H1 (cell line): ENCODE measurements at regions not wholly inside any gene's neighbourhood (a gene's known extent, or its start where the extent isn't known, plus 50 kb on each side); places are given as distances from the start of the nearest gene placed in this dataset.

Source experiments
- CTCF ChIA-PET: fragments of 300-600 bp; sonication (Branson Sonifier 250); formaldehyde crosslinking; loops from one replicate; lab custom pipeline; 2021; ENCODE audit not compliant: partially characterized antibody; lab: Charles Lee
- POLR2A ChIA-PET: fragments of 300-600 bp; sonication (Branson Sonifier 250); formaldehyde crosslinking; loops from one replicate; lab custom pipeline; 2021; ENCODE audit warnings: inconsistent platforms; ENCODE audit not compliant: partially characterized antibody; lab: Charles Lee
- DNase-seq, 2 experiments: peaks; one replicate each; pipeline versions ENCODE4 v3.0.0 to v3.0.0-alpha.2; 2010 to 2022; ENCODE audit warnings: low spot score in 2 of 2, low read depth in 1 of 2, mixed read lengths in 1 of 2
- FAIRE-seq: peaks from 2 replicates; lab custom pipeline; 2011; peaks lifted over from hg19 to GRCh38; lab: Jason Lieb, UNC
- H2AFZ ChIP-seq: 2 replicates; pipeline ENCODE4 v1.8.1; 2012; ENCODE audit warnings: low read length, inconsistent platforms
- H2AK5ac ChIP-seq: 2 replicates; pipeline ENCODE4 v1.6.1; 2013; ENCODE audit warnings: low read depth, low read length
- H2BK120ac ChIP-seq: replicated peaks from 2 replicates; pipeline ENCODE3; 2013; ENCODE audit warnings: low read depth, low read length, inconsistent platforms
- H2BK12ac ChIP-seq: 2 replicates; pipeline ENCODE4 v1.6.1; 2013; ENCODE audit warnings: low read depth, low read length
- H2BK15ac ChIP-seq: 2 replicates; pipeline ENCODE4 v1.6.1; 2013; ENCODE audit warnings: low read length
- H2BK20ac ChIP-seq: 2 replicates; pipeline ENCODE4 v1.6.1; 2013; ENCODE audit warnings: low read length
- H2BK5ac ChIP-seq: 2 replicates; pipeline ENCODE4 v1.6.1; 2013; ENCODE audit warnings: low read depth, low read length
- H3K14ac ChIP-seq: 2 replicates; pipeline ENCODE4 v1.6.1; 2013; ENCODE audit warnings: inconsistent platforms; ENCODE audit not compliant: insufficient read length
- H3K18ac ChIP-seq: 2 replicates; pipeline ENCODE4 v1.6.1; 2013; ENCODE audit warnings: low read length; ENCODE audit errors: extremely low read depth
- H3K23ac ChIP-seq: 2 replicates; pipeline ENCODE4 v1.6.1; 2013; ENCODE audit warnings: inconsistent platforms; ENCODE audit not compliant: insufficient read length
- H3K23me2 ChIP-seq: 2 replicates; pipeline ENCODE4 v1.6.1; 2013; ENCODE audit warnings: low read depth, low read length
- H3K27ac ChIP-seq: 2 replicates; pipeline ENCODE4 v1.6.1; 2011; ENCODE audit warnings: low read depth, low read length, inconsistent platforms
- H3K27me3 ChIP-seq, 4 experiments: replicated peaks in 1 of 4; 1 replicate in 1 of 4; 2 replicates in 3 of 4; pipeline versions ENCODE4 v1.6.1 to v1.8.1; 2011 to 2013; ENCODE audit warnings: low read length in 3 of 4, mild to moderate bottlenecking in 3 of 4, inconsistent platforms in 2 of 4, mixed read lengths in 2 of 4, moderate library complexity in 1 of 4; ENCODE audit not compliant: control insufficient read depth in 3 of 4, insufficient read depth in 3 of 4; ENCODE audit errors: extremely low read depth in 1 of 4
- H3K36me3 ChIP-seq, 4 experiments: 2 replicates each; pipeline versions ENCODE4 v1.6.1 to v1.8.1; 2011 to 2013; ENCODE audit warnings: mild to moderate bottlenecking in 4 of 4, low read length in 3 of 4, moderate library complexity in 2 of 4, control low read depth in 1 of 4, inconsistent platforms in 1 of 4; ENCODE audit not compliant: insufficient read depth in 4 of 4, control insufficient read depth in 2 of 4
- H3K4ac ChIP-seq: replicated peaks from 2 replicates; pipeline ENCODE3; 2013; ENCODE audit warnings: low read length, low read depth, mixed read lengths, inconsistent platforms; ENCODE audit not compliant: insufficient read length
- H3K4me1 ChIP-seq, 4 experiments: replicated peaks in 1 of 4; 1 replicate in 1 of 4; 2 replicates in 3 of 4; pipeline versions ENCODE4 v1.6.1 to v1.8.1; 2011 to 2013; ENCODE audit warnings: low read length in 3 of 4, inconsistent platforms in 2 of 4, mixed read lengths in 1 of 4; ENCODE audit not compliant: insufficient read depth in 4 of 4, control insufficient read depth in 3 of 4
- H3K4me2 ChIP-seq, 2 experiments: 2 replicates each; pipeline versions ENCODE4 v1.6.1 to v1.8.1; 2011 to 2013; ENCODE audit warnings: low read depth in 2 of 2, low read length in 2 of 2, control low read depth in 1 of 2, inconsistent platforms in 1 of 2, mild to moderate bottlenecking in 1 of 2; ENCODE audit not compliant: insufficient read depth in 1 of 2
- H3K4me3 ChIP-seq, 4 experiments: fragments of 200-600, 300-600 bp in 1 of 4; sonication (generic), shearing (Covaris generic), sonication (Bioruptor Twin) in 1 of 4; 2 replicates each; pipeline versions ENCODE4 v1.5.1 to v1.8.1; 2011 to 2016; ENCODE audit warnings: low read length in 4 of 4, low read depth in 3 of 4, control low read depth in 2 of 4, inconsistent platforms in 2 of 4, mild to moderate bottlenecking in 2 of 4, mixed read lengths in 1 of 4, moderate library complexity in 1 of 4; ENCODE audit not compliant: insufficient read depth in 2 of 4; ENCODE audit errors: extremely low read depth in 1 of 4
- H3K56ac ChIP-seq: replicated peaks from 2 replicates; pipeline ENCODE3; 2013; ENCODE audit warnings: low read depth, mild to moderate bottlenecking, mixed read lengths, low read length, inconsistent platforms; ENCODE audit not compliant: insufficient read length
- H3K79me1 ChIP-seq: 2 replicates; pipeline ENCODE4 v1.6.1; 2013; ENCODE audit warnings: low read depth, low read length, control low read depth
- H3K79me2 ChIP-seq, 2 experiments: 2 replicates each; pipeline versions ENCODE4 v1.6.1 to v1.8.1; 2012 to 2013; ENCODE audit warnings: low read length in 2 of 2, mild to moderate bottlenecking in 2 of 2, inconsistent platforms in 1 of 2; ENCODE audit not compliant: insufficient read depth in 2 of 2, control insufficient read depth in 1 of 2
- H3K9ac ChIP-seq, 4 experiments: replicated peaks in 1 of 4; 1 replicate in 1 of 4; 2 replicates in 3 of 4; pipeline versions ENCODE4 v1.6.1 to v1.8.1; 2011 to 2013; ENCODE audit warnings: low read depth in 3 of 4, low read length in 3 of 4, control low read depth in 2 of 4, mild to moderate bottlenecking in 2 of 4, moderate library complexity in 2 of 4, inconsistent platforms in 1 of 4; ENCODE audit errors: extremely low read depth in 1 of 4
- H3K9me3 ChIP-seq, 2 experiments: 2 replicates each; pipeline versions ENCODE4 v1.6.1 to v1.8.1; 2012 to 2013; ENCODE audit warnings: mild to moderate bottlenecking in 2 of 2, moderate library complexity in 2 of 2, control low read depth in 1 of 2, inconsistent platforms in 1 of 2, low read depth in 1 of 2, low read length in 1 of 2, mixed read lengths in 1 of 2; ENCODE audit not compliant: insufficient read depth in 2 of 2
- H4K20me1 ChIP-seq, 2 experiments: replicated peaks in 1 of 2; 2 replicates each; pipeline versions ENCODE3 to v1.8.1; 2011 to 2013; ENCODE audit warnings: inconsistent platforms in 2 of 2, low read length in 2 of 2, mild to moderate bottlenecking in 1 of 2; ENCODE audit not compliant: insufficient read depth in 2 of 2, control insufficient read depth in 1 of 2
- H4K5ac ChIP-seq: 2 replicates; pipeline ENCODE4 v1.6.1; 2013; ENCODE audit warnings: low read length, low read depth, mixed read lengths, inconsistent platforms; ENCODE audit not compliant: insufficient read length
- H4K8ac ChIP-seq: 2 replicates; pipeline ENCODE4 v1.8.0; 2013; ENCODE audit warnings: mild to moderate bottlenecking, moderate library complexity, low read length, inconsistent platforms; ENCODE audit not compliant: insufficient read depth; ENCODE audit errors: extremely low read depth
- H4K91ac ChIP-seq: replicated peaks from 2 replicates; pipeline ENCODE3; 2013; ENCODE audit warnings: low read length, mixed read lengths, inconsistent platforms; ENCODE audit not compliant: insufficient read length
- WGBS, 2 experiments: shearing (Covaris generic) in 1 of 2; methylation state at CpG; one replicate each; pipeline versions ENCODE4 v1.1.6 to v1.1.7; 2013 to 2015; ENCODE audit warnings: low lambda C conversion rate in 2 of 2, mixed read lengths in 2 of 2, inconsistent platforms in 1 of 2, low coverage in 1 of 2, missing lambda C conversion rate in 1 of 2; ENCODE audit not compliant: insufficient replicate concordance in 2 of 2, insufficient coverage in 1 of 2, insufficient read length in 1 of 2; ENCODE audit errors: extremely low coverage in 1 of 2, missing lambda C conversion rate in 1 of 2; 5-methylcytosine and 5-hydroxymethylcytosine counted together
- TF ChIP-seq, protein P1 (sequence below): fragments of 300-600 bp; sonication (generic); IDR thresholded peaks from 2 replicates; pipeline ENCODE4 v1.7.1; 2012; ENCODE audit warnings: low read length, moderate library complexity, mild to moderate bottlenecking, inconsistent platforms; ENCODE audit not compliant: insufficient replicate concordance

DNA sequence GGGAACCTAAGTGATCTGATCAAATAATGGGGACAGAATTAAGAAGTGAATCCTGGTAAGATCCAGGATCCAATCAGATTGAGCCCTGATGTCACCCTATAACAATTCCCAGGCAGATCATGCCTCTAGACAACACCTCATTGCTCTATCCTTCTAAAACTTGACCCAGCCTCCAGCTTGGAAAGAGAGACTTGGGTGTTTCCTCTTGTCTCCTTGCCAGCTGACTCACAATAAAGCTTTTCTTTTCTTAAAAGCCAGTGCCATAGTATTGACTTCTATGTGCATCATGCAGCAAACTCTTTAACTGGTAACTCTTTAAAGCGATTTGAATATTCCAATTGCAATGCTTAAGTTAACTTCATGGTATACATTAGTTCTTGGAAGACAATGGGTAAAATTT, 109.6 kb upstream of the CHORDC1 start:
- no peaks in the 10 kb centered on the region for H3K23me2 ChIP-seq
- H3K56ac ChIP-seq, result no peak overlapping the region
- no peak overlapping the region for H3K9ac ChIP-seq
- H4K8ac ChIP-seq, result no peak overlapping the region
- H2BK120ac ChIP-seq, result no peak overlapping the region
- no peaks in the 10 kb centered on the region for H3K27me3 ChIP-seq
- H4K91ac ChIP-seq, result no peak overlapping the region
- H3K79me1 ChIP-seq, result no peaks in the 10 kb centered on the region
- H4K20me1 ChIP-seq, result no peaks in the 10 kb centered on the region
- 80% methylated on average over 1 of the region's 1 CpG; no CpG with 5 or more reads in 1 of the 2 experiments for WGBS, 2 experiments
- H3K4me2 ChIP-seq, result no peak overlapping the region
- no peak overlapping the region for H3K27ac ChIP-seq
- H3K4me1 ChIP-seq, result no peaks in the 10 kb centered on the region
- ChIA-PET POLR2A (no interaction called here), CTCF (interaction anchor here (2.4 kb wide), 1 partner anchor 43 kb away, joined by 6 read pairs; no protein-coding TSS in a partner anchor)
- no peaks in the 10 kb centered on the region for H3K36me3 ChIP-seq
- H3K23ac ChIP-seq, result no peak overlapping the region
- no peak overlapping the region; the same call in 1 of the 2 replicates for H3K18ac ChIP-seq
- DNase-seq, result no peak
- H4K5ac ChIP-seq, result no peak overlapping the region
- H2BK5ac ChIP-seq, result no peak overlapping the region
- H2BK12ac ChIP-seq, result no peak overlapping the region
- FAIRE-seq, result no peak
- H2BK20ac ChIP-seq, result no peak overlapping the region
- no peak overlapping the region for H3K4me3 ChIP-seq
- no peak overlapping the region for H2AK5ac ChIP-seq
- no peak overlapping the region for H3K4ac ChIP-seq
- no peak overlapping the region for H3K14ac ChIP-seq
- H3K79me2 ChIP-seq, result no peaks in the 10 kb centered on the region
- no peak overlapping the region for H2BK15ac ChIP-seq
- H3K9me3 ChIP-seq, result no peaks in the 10 kb centered on the region
- H2AFZ ChIP-seq, result no peak overlapping the region
- TF ChIP-seq, protein P1, sequence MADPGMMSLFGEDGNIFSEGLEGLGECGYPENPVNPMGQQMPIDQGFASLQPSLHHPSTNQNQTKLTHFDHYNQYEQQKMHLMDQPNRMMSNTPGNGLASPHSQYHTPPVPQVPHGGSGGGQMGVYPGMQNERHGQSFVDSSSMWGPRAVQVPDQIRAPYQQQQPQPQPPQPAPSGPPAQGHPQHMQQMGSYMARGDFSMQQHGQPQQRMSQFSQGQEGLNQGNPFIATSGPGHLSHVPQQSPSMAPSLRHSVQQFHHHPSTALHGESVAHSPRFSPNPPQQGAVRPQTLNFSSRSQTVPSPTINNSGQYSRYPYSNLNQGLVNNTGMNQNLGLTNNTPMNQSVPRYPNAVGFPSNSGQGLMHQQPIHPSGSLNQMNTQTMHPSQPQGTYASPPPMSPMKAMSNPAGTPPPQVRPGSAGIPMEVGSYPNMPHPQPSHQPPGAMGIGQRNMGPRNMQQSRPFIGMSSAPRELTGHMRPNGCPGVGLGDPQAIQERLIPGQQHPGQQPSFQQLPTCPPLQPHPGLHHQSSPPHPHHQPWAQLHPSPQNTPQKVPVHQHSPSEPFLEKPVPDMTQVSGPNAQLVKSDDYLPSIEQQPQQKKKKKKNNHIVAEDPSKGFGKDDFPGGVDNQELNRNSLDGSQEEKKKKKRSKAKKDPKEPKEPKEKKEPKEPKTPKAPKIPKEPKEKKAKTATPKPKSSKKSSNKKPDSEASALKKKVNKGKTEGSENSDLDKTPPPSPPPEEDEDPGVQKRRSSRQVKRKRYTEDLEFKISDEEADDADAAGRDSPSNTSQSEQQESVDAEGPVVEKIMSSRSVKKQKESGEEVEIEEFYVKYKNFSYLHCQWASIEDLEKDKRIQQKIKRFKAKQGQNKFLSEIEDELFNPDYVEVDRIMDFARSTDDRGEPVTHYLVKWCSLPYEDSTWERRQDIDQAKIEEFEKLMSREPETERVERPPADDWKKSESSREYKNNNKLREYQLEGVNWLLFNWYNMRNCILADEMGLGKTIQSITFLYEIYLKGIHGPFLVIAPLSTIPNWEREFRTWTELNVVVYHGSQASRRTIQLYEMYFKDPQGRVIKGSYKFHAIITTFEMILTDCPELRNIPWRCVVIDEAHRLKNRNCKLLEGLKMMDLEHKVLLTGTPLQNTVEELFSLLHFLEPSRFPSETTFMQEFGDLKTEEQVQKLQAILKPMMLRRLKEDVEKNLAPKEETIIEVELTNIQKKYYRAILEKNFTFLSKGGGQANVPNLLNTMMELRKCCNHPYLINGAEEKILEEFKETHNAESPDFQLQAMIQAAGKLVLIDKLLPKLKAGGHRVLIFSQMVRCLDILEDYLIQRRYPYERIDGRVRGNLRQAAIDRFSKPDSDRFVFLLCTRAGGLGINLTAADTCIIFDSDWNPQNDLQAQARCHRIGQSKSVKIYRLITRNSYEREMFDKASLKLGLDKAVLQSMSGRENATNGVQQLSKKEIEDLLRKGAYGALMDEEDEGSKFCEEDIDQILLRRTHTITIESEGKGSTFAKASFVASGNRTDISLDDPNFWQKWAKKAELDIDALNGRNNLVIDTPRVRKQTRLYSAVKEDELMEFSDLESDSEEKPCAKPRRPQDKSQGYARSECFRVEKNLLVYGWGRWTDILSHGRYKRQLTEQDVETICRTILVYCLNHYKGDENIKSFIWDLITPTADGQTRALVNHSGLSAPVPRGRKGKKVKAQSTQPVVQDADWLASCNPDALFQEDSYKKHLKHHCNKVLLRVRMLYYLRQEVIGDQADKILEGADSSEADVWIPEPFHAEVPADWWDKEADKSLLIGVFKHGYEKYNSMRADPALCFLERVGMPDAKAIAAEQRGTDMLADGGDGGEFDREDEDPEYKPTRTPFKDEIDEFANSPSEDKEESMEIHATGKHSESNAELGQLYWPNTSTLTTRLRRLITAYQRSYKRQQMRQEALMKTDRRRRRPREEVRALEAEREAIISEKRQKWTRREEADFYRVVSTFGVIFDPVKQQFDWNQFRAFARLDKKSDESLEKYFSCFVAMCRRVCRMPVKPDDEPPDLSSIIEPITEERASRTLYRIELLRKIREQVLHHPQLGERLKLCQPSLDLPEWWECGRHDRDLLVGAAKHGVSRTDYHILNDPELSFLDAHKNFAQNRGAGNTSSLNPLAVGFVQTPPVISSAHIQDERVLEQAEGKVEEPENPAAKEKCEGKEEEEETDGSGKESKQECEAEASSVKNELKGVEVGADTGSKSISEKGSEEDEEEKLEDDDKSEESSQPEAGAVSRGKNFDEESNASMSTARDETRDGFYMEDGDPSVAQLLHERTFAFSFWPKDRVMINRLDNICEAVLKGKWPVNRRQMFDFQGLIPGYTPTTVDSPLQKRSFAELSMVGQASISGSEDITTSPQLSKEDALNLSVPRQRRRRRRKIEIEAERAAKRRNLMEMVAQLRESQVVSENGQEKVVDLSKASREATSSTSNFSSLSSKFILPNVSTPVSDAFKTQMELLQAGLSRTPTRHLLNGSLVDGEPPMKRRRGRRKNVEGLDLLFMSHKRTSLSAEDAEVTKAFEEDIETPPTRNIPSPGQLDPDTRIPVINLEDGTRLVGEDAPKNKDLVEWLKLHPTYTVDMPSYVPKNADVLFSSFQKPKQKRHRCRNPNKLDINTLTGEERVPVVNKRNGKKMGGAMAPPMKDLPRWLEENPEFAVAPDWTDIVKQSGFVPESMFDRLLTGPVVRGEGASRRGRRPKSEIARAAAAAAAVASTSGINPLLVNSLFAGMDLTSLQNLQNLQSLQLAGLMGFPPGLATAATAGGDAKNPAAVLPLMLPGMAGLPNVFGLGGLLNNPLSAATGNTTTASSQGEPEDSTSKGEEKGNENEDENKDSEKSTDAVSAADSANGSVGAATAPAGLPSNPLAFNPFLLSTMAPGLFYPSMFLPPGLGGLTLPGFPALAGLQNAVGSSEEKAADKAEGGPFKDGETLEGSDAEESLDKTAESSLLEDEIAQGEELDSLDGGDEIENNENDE, result no peak
